Putamen (tissue), 1 donor: ENCODE measurements at regions not wholly inside any gene's neighbourhood (a gene's known extent, or its start where the extent isn't known, plus 50 kb on each side); places are given as distances from the start of the nearest gene placed in this dataset.

Experiments used
- DNase-seq: peaks from one replicate; pipeline ENCODE4 v3.0.0-alpha.2; 2016; ENCODE audit warnings: low spot score

DNA sequence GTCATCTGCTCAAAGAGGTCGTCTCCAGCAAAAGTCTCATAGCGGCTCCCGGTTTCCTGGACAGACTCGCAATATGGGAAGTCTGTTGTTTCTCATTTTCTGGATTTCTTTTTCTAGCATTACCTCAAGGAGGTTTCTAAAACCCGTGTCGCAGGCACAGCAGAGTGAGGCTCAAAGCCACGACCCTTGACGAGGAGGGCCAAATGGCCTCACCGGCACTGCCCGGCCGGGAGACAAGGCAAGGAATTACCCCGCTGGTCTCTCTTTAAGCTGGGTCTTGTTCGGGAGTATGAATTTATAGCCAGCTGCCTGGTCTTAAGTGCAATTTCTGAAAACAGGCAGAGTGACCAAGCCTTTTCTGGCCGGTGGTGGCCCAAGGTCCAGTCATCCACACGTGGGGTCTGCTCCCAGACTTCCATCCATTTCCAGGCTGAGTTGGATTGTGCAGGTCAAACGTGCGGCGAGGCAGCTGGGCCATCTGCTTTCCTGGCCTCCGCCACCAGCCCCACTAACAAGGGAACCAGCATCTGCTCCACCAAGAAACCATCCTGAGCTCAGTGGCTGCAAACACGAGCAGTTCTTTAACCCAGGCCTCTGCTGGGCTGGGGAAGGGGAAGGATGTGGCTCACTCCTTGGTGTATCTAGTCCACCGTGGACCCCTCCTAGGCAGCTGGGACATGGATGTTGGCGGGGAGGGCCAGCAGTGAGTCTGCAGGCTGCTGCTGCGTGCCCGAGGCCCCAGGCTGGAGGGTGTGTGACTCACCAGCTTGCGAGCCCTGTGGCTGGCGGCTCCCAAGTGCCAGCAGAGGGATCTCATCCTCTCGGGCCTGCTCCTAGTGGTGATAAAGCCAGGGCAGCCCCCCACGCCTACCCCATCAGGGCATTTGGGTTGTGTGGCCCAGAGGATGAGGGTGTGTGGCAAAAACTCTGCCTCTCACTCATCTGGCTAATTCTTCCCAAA lies 55.6 kb upstream of the COL5A1 start:
- no peak for DNase-seq

GRCh38 chr9:134589748-134590147 lies 51.9 kb upstream of the COL5A1 start:
- no peak for DNase-seq

GRCh38 chr9:134590240-134591081 lies 51.1 kb upstream of the COL5A1 start:
- DNase-seq = no peak

- no peak for DNase-seq
Observed at GRCh38 chr9:134591082-134591571, 50.5 kb upstream of the COL5A1 start.

- no peak for DNase-seq
Observed at GRCh38 chr9:134591573-134591981, 50.0 kb upstream of the COL5A1 start.
